ENCODE measurements at regions not wholly inside any gene's neighbourhood (a gene's known extent, or its start where the extent isn't known, plus 50 kb on each side); places are given as distances from the start of the nearest gene placed in this dataset.

DNA sequence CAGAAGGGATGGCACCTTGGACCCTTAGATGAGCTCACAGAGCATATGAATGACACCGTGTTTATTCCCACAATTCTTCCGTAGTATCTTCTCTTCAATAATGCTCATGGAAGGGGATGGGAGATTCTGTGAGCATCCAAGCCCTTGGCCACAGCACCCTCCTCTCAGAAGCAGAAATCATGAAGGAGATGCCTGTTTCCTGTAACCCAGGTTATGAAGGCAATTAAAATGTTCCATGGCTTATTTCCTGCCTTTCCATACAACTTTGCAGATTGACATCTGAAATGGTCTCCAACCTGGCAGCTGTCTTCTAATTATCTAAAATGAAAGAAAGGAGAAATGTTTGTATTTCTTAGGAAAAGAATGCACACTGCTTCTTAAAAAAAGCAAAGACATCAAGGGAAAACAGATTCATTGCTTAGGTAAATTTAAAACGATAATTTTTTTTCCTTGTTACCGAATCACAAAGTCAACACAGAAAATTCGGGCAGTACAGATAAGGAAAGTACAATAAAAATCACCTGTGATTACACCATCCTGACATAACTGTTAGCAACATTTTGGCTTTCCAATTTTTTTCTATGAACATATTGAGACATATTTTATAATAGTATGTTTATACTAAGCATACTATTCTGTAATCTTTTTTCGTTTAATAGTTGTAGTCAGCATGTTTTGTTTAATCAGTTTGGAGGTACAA lies 128.5 kb downstream of the SQOR start:
- TF ChIP-seq CTCF (conservative IDR thresholded peaks at IDR 0.05; ENCODE audit: low read depth, low read length) (no peak), EZH2phosphoT487 (IDR thresholded peaks at IDR 0.05; ENCODE audit: borderline replicate concordance, low read length) (no peak)

Measured in PC-3 (cell line).